Left ventricle myocardium inferior (tissue), 1 donor: ENCODE measurements at regions not wholly inside any gene's neighbourhood (a gene's known extent, or its start where the extent isn't known, plus 50 kb on each side); places are given as distances from the start of the nearest gene placed in this dataset.

Source experiments
- DNase-seq: peaks from one replicate; pipeline ENCODE4 v3.0.0-alpha.2; 2020
- H3K27ac ChIP-seq: fragments of 200-600 bp; replicated peaks from 2 replicates; pipeline ENCODE4 v1.8.0; 2021
- H3K27me3 ChIP-seq: fragments of 200-600 bp; 2 replicates; pipeline ENCODE4 v1.8.0; 2021; ENCODE audit warnings: low read depth
- H3K36me3 ChIP-seq: fragments of 200-600 bp; 2 replicates; pipeline ENCODE4 v1.8.0; 2021
- H3K4me1 ChIP-seq: fragments of 200-600 bp; 2 replicates; pipeline ENCODE4 v1.8.0; 2021
- H3K4me3 ChIP-seq: fragments of 200-600 bp; 2 replicates; pipeline ENCODE4 v1.8.0; 2021; ENCODE audit warnings: mild to moderate bottlenecking, moderate library complexity
- H3K9me3 ChIP-seq: fragments of 200-600 bp; replicated peaks from 2 replicates; pipeline ENCODE4 v1.8.0; 2021
- intact Hi-C: fragments of 100-400 bp; cut with micrococcal nuclease; formaldehyde crosslinking; loops from one replicate; pipeline ENCODE4 v1.11.0; 2022
- TF ChIP-seq, protein P1 (sequence below): fragments of 200-600 bp; IDR thresholded peaks from 2 replicates; pipeline ENCODE4 v1.8.0; 2021; ENCODE audit warnings: antibody characterized with exemption, mild to moderate bottlenecking, borderline replicate concordance
- donor health status: DM: no; HTN: yes; CAD: no; lungs with severe emphysema.

DNA sequence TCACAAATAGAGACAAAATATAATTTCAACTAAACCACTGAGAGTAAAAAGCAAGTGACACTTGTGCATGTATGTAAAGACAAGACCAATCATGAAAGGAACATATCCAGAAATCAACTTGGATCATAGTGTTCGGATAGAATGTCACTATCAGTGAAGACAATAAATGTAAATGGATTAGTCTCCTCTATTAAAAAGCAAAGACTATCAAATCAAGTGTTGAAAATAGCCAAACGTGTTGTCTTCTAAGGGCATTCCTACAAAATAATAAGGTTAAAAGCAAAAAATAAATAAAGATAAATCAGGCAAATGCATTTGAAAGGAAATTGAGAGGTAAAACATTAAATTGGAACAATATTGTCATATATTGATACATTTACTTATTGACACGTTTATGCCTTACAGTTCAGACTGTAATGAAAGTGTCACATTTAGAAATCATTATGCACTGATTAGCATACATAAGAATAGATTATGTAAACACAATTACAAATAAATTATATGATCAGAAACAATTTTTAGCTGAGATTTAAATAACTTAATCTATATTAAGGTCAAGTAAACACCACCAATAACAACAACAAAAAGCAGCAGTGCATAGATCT is 1100.1 kb downstream of the BRD1 start:
- no peak overlapping the region for H3K27ac ChIP-seq
- H3K36me3 ChIP-seq, result no peaks in the 10 kb centered on the region
- intact Hi-C loops, result no loop called here
- no peak overlapping the region for H3K4me3 ChIP-seq
- no peaks in the 10 kb centered on the region for H3K4me1 ChIP-seq
- TF ChIP-seq, protein P1, sequence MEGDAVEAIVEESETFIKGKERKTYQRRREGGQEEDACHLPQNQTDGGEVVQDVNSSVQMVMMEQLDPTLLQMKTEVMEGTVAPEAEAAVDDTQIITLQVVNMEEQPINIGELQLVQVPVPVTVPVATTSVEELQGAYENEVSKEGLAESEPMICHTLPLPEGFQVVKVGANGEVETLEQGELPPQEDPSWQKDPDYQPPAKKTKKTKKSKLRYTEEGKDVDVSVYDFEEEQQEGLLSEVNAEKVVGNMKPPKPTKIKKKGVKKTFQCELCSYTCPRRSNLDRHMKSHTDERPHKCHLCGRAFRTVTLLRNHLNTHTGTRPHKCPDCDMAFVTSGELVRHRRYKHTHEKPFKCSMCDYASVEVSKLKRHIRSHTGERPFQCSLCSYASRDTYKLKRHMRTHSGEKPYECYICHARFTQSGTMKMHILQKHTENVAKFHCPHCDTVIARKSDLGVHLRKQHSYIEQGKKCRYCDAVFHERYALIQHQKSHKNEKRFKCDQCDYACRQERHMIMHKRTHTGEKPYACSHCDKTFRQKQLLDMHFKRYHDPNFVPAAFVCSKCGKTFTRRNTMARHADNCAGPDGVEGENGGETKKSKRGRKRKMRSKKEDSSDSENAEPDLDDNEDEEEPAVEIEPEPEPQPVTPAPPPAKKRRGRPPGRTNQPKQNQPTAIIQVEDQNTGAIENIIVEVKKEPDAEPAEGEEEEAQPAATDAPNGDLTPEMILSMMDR, result no peak
- no peak for DNase-seq
- peaks cover 26% of the 10 kb centered on the region for H3K27me3 ChIP-seq
- H3K9me3 ChIP-seq, result peaks cover 33% of the 10 kb centered on the region

DNA sequence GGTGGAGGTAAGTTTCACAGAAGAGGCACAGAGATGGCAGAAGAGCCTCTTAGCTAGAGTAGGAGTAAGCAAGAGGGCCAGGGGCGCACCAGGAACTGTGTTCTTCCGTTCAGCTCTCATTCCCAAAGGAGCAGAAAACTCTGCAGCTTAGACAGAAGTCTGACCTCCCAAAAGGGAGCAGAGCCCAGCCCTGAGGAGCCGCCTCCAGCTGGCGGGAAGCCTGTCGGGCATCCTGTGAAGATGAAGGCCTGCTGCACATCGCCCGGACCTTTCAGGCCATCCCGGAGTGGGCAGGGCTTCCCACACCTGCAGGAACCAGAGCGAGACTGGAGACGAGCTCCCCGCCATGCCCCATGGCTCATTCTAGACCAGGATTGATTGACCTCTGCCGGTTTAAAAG is 1102.8 kb downstream of the BRD1 start:
- H3K36me3 ChIP-seq, result no peaks in the 10 kb centered on the region
- peaks cover 29% of the 10 kb centered on the region for H3K27me3 ChIP-seq
- intact Hi-C loops, result no loop called here
- H3K4me3 ChIP-seq, result no peak overlapping the region
- DNase-seq, result peak; percentile 0
- TF ChIP-seq, protein P1, result no peak
- peaks cover 33% of the 10 kb centered on the region for H3K9me3 ChIP-seq
- no peak overlapping the region for H3K27ac ChIP-seq
- H3K4me1 ChIP-seq, result no peaks in the 10 kb centered on the region

DNA sequence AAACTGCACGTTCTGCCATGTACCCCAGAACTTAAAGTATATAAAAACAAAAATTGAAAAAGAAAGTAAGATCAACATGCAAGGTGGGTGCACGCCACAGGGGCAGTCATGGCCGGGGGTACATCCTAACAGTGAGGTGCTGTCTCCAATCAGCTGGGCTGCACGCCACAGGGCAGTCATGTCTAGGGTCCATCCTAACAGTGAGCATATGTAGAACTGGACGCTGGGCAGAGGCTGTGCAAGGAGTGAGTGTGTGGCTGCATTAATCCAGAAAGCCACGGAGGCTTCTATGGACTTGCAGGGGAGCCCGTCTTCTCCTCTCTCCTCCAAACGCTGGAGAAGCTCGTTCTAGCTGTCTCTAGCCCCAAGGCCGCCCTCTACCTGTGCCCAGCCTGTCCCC is 1105.0 kb downstream of the BRD1 start:
- H3K36me3 ChIP-seq, result no peaks in the 10 kb centered on the region
- TF ChIP-seq, protein P1, result no peak
- H3K4me1 ChIP-seq, result no peaks in the 10 kb centered on the region
- H3K27ac ChIP-seq, result no peak overlapping the region
- H3K27me3 ChIP-seq, result peaks cover 49% of the 10 kb centered on the region
- H3K4me3 ChIP-seq, result no peak overlapping the region
- intact Hi-C loops, result no loop called here
- DNase-seq, result peak; percentile 1
- H3K9me3 ChIP-seq, result peaks cover 25% of the 10 kb centered on the region

DNA sequence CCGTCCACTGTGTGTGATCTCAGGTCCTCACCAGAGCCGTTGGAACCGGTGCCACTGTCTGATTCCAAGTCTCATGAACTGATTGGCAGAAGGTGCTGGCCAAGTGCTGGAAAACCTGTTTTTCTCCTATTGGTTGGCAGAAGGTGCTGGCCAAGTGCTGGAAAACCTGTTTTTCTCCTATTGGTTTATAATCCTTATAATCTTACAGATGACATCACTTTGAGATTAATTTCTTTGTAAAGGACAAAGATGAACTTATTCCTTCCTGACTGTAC is 1106.3 kb downstream of the BRD1 start:
- Histone ChIP-seq H3K36me3 (no peaks in the 10 kb centered on the region), H3K4me1 (no peaks in the 10 kb centered on the region), H3K27ac (no peak overlapping the region), H3K9me3 (peaks cover 12% of the 10 kb centered on the region), H3K27me3 (peaks cover 57% of the 10 kb centered on the region), H3K4me3 (no peak overlapping the region)
- intact Hi-C loops, result no loop called here
- DNase-seq, result no peak
- TF ChIP-seq, protein P1, result no peak

DNA sequence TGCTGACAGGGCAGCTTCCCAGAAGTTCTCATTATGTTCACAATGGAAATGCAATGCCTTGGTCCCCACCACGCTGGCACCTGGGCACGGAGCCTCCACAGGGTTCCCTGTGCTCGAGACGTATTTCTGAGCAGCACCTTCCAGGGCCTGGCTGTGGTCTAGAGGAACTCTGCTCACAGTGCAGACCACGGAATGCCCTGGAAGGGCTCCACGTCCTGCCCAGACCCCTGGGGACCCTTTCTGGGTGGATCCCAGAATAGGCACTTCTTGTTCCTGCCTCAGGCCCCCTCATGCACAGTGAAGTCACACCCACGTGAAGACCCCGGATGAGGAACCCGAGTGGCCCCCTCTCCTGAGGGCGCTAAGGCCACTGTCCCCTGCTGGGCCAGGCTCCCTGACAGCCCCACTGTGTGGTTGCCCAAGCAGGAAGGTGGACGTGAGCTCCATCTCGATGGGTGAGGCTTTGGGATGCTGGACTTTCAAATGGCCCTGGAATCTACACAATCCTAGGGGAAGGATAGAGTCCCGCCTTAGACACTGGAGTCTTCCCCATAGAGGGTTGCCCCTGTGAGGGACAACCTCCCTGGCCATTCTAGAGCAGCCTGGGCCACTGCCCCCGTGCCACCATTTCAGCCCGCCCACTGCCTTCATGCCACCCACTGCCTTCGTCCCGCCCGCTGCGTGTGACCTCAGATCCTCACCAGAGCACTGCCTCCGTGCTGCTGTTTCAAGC is 1106.8 kb downstream of the BRD1 start:
- Histone ChIP-seq H3K36me3 (no peaks in the 10 kb centered on the region), H3K27me3 (peaks cover 57% of the 10 kb centered on the region)

More for the DNA sequence above, 1106.8 kb downstream of the BRD1 start:
- TF ChIP-seq, protein P1, result no peak
- no peak for DNase-seq
- Histone ChIP-seq H3K4me1 (no peaks in the 10 kb centered on the region), H3K9me3 (peaks cover 12% of the 10 kb centered on the region), H3K27ac (no peak overlapping the region), H3K4me3 (no peak overlapping the region)
- intact Hi-C loops, result no loop called here
